ENCODE measurements at regions not wholly inside any gene's neighbourhood (a gene's known extent, or its start where the extent isn't known, plus 50 kb on each side); places are given as distances from the start of the nearest gene placed in this dataset.

DNA sequence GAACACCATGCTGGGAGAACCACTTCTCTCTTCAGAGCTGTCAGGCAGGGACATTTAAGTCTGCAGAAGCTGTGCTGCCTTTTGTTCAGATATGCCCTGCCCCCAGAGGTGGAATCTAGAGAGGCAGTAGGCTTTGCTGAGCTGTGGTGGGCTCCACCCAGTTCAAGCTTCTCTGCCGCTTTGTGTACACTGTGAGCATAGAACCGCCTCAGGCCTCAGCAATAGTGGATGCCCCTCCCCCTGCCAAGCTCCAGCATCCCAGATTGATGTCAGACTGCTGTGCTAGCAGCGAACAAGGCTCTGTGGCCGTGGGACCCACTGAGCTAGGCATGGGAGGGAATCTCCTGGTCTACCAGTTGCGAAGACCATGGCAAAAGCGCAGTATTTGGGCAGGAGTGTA, 121.6 kb downstream of the NFKBIZ start (continued):
- TF ChIP-seq, protein P1, sequence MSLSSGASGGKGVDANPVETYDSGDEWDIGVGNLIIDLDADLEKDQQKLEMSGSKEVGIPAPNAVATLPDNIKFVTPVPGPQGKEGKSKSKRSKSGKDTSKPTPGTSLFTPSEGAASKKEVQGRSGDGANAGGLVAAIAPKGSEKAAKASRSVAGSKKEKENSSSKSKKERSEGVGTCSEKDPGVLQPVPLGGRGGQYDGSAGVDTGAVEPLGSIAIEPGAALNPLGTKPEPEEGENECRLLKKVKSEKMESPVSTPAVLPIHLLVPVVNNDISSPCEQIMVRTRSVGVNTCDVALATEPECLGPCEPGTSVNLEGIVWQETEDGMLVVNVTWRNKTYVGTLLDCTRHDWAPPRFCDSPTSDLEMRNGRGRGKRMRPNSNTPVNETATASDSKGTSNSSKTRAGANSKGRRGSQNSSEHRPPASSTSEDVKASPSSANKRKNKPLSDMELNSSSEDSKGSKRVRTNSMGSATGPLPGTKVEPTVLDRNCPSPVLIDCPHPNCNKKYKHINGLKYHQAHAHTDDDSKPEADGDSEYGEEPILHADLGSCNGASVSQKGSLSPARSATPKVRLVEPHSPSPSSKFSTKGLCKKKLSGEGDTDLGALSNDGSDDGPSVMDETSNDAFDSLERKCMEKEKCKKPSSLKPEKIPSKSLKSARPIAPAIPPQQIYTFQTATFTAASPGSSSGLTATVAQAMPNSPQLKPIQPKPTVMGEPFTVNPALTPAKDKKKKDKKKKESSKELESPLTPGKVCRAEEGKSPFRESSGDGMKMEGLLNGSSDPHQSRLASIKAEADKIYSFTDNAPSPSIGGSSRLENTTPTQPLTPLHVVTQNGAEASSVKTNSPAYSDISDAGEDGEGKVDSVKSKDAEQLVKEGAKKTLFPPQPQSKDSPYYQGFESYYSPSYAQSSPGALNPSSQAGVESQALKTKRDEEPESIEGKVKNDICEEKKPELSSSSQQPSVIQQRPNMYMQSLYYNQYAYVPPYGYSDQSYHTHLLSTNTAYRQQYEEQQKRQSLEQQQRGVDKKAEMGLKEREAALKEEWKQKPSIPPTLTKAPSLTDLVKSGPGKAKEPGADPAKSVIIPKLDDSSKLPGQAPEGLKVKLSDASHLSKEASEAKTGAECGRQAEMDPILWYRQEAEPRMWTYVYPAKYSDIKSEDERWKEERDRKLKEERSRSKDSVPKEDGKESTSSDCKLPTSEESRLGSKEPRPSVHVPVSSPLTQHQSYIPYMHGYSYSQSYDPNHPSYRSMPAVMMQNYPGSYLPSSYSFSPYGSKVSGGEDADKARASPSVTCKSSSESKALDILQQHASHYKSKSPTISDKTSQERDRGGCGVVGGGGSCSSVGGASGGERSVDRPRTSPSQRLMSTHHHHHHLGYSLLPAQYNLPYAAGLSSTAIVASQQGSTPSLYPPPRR (CRISPR knock-in tag; IDR thresholded peaks at IDR 0.05; ENCODE audit: borderline replicate concordance): no peak
- TF ChIP-seq, protein P2, sequence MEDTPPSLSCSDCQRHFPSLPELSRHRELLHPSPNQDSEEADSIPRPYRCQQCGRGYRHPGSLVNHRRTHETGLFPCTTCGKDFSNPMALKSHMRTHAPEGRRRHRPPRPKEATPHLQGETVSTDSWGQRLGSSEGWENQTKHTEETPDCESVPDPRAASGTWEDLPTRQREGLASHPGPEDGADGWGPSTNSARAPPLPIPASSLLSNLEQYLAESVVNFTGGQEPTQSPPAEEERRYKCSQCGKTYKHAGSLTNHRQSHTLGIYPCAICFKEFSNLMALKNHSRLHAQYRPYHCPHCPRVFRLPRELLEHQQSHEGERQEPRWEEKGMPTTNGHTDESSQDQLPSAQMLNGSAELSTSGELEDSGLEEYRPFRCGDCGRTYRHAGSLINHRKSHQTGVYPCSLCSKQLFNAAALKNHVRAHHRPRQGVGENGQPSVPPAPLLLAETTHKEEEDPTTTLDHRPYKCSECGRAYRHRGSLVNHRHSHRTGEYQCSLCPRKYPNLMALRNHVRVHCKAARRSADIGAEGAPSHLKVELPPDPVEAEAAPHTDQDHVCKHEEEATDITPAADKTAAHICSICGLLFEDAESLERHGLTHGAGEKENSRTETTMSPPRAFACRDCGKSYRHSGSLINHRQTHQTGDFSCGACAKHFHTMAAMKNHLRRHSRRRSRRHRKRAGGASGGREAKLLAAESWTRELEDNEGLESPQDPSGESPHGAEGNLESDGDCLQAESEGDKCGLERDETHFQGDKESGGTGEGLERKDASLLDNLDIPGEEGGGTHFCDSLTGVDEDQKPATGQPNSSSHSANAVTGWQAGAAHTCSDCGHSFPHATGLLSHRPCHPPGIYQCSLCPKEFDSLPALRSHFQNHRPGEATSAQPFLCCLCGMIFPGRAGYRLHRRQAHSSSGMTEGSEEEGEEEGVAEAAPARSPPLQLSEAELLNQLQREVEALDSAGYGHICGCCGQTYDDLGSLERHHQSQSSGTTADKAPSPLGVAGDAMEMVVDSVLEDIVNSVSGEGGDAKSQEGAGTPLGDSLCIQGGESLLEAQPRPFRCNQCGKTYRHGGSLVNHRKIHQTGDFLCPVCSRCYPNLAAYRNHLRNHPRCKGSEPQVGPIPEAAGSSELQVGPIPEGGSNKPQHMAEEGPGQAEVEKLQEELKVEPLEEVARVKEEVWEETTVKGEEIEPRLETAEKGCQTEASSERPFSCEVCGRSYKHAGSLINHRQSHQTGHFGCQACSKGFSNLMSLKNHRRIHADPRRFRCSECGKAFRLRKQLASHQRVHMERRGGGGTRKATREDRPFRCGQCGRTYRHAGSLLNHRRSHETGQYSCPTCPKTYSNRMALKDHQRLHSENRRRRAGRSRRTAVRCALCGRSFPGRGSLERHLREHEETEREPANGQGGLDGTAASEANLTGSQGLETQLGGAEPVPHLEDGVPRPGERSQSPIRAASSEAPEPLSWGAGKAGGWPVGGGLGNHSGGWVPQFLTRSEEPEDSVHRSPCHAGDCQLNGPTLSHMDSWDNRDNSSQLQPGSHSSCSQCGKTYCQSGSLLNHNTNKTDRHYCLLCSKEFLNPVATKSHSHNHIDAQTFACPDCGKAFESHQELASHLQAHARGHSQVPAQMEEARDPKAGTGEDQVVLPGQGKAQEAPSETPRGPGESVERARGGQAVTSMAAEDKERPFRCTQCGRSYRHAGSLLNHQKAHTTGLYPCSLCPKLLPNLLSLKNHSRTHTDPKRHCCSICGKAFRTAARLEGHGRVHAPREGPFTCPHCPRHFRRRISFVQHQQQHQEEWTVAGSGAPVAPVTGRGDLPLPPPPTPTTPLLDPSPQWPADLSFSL (CRISPR knock-in tag; IDR thresholded peaks at IDR 0.05): no peak
- TF ChIP-seq SP4 (CRISPR knock-in tag; IDR thresholded peaks at IDR 0.05): no peak
- TF ChIP-seq, protein P3, sequence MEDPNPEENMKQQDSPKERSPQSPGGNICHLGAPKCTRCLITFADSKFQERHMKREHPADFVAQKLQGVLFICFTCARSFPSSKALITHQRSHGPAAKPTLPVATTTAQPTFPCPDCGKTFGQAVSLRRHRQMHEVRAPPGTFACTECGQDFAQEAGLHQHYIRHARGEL (CRISPR knock-in tag; IDR thresholded peaks at IDR 0.05): no peak
- TF ChIP-seq, protein P4, sequence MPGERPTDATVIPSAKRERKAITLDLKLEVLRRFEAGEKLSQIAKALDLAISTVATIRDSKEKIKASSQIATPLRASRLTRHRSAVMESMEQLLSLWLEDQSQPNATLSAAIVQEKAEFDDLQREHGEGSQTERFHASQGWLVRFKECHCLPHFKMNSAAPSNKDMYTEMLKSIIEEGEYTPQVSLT (CRISPR knock-in tag; IDR thresholded peaks at IDR 0.05; ENCODE audit: borderline replicate concordance, low read depth): no peak
- no peak for TF ChIP-seq ZNF572 (CRISPR knock-in tag; IDR thresholded peaks at IDR 0.05)
- no peak for TF ChIP-seq TBP (CRISPR knock-in tag; IDR thresholded peaks at IDR 0.05)
- no peak for TF ChIP-seq ARHGAP35 (CRISPR knock-in tag; IDR thresholded peaks at IDR 0.05; ENCODE audit: borderline replicate concordance)
- TF ChIP-seq GATAD2A (CRISPR knock-in tag; IDR thresholded peaks at IDR 0.05): no peak
- no peak for TF ChIP-seq ZNF737 (CRISPR knock-in tag; IDR thresholded peaks at IDR 0.05; ENCODE audit: borderline replicate concordance)
- TF ChIP-seq ZNF570 (CRISPR knock-in tag; IDR thresholded peaks at IDR 0.05; ENCODE audit: borderline replicate concordance): no peak
